PC-3 (cell line): ENCODE measurements at regions not wholly inside any gene's neighbourhood (a gene's known extent, or its start where the extent isn't known, plus 50 kb on each side); places are given as distances from the start of the nearest gene placed in this dataset.

Experiments used
- CTCF ChIP-seq: fragments of 300-600 bp; sonication (generic); conservative IDR thresholded peaks from 2 replicates; pipeline ENCODE4 v1.5.1; 2017; ENCODE audit warnings: antibody characterized with exemption, low read depth, mild to moderate bottlenecking, low read length
- EZH2 ChIP-seq: fragments of 300-600 bp; sonication (generic); IDR thresholded peaks from one replicate; pipeline ENCODE4 v1.6.1; 2017; ENCODE audit warnings: antibody characterized with exemption, mild to moderate bottlenecking, low read length; ENCODE audit not compliant: unreplicated experiment
- EZH2phosphoT487 ChIP-seq: fragments of 300-600 bp; sonication (generic); IDR thresholded peaks from 2 replicates; pipeline ENCODE4 v1.6.1; 2018; ENCODE audit warnings: mild to moderate bottlenecking, antibody characterized with exemption, low read length, borderline replicate concordance

GRCh38 chr5:155147222-155147621 is 133.7 kb downstream of the KIF4B start:
- TF ChIP-seq EZH2 (no peak), CTCF (peak; percentile 47), EZH2phosphoT487 (no peak)
